ENCODE measurements at regions not wholly inside any gene's neighbourhood (a gene's known extent, or its start where the extent isn't known, plus 50 kb on each side); places are given as distances from the start of the nearest gene placed in this dataset.

DNA sequence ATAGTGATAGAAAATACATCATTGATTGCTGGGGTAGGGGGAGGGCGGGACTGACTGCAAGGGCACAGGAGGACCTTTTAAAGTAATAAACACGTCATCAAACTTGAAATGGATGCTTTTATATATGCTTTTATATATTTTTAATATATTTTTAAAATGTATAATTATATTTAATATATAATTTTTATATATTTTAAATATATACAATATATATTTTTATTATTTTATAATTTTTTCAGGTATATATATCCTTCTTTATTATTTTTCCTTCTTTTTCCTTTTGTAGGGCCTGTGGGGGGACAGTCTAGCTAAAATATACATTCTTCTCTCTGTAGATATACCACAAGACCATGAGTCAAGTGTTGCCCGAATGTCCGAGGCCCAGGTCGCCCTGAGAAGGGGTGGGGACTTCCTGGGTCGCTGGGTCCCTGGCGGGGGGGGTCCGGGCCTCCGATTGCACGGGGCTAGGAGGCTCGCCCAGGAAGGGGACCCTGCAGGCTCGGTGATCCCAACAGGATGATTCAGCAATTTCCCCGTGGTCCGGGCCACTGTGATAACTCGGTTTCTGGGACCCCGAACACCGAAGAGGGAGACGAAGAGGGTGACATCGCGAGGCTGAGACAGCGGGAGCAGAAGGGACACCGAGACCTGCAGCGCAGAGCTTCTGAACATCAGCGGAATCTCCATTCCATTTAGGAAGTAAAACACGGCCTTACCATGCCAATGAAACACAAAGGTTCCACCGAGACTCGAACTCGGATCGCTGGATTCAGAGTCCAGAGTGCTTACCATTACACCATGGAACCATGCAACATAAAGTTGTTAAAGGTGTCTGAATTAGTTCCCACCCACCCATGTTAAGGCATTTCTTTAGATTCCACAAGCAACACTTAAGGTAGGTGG, 112.5 kb upstream of the NBPF11 start (continued):
- TF ChIP-seq, protein P1, sequence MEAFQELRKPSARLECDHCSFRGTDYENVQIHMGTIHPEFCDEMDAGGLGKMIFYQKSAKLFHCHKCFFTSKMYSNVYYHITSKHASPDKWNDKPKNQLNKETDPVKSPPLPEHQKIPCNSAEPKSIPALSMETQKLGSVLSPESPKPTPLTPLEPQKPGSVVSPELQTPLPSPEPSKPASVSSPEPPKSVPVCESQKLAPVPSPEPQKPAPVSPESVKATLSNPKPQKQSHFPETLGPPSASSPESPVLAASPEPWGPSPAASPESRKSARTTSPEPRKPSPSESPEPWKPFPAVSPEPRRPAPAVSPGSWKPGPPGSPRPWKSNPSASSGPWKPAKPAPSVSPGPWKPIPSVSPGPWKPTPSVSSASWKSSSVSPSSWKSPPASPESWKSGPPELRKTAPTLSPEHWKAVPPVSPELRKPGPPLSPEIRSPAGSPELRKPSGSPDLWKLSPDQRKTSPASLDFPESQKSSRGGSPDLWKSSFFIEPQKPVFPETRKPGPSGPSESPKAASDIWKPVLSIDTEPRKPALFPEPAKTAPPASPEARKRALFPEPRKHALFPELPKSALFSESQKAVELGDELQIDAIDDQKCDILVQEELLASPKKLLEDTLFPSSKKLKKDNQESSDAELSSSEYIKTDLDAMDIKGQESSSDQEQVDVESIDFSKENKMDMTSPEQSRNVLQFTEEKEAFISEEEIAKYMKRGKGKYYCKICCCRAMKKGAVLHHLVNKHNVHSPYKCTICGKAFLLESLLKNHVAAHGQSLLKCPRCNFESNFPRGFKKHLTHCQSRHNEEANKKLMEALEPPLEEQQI (IDR thresholded peaks at IDR 0.05): peak; percentile 62; the same call in 1 of the 2 replicates
- no peak for TF ChIP-seq ZNF75A (CRISPR knock-in tag; IDR thresholded peaks at IDR 0.05)
- no peak for TF ChIP-seq ILF3 (IDR thresholded peaks at IDR 0.05; ENCODE audit: borderline replicate concordance)
- TF ChIP-seq MIER1 (IDR thresholded peaks at IDR 0.05; ENCODE audit: low read depth): no peak
- TF ChIP-seq, protein P2, sequence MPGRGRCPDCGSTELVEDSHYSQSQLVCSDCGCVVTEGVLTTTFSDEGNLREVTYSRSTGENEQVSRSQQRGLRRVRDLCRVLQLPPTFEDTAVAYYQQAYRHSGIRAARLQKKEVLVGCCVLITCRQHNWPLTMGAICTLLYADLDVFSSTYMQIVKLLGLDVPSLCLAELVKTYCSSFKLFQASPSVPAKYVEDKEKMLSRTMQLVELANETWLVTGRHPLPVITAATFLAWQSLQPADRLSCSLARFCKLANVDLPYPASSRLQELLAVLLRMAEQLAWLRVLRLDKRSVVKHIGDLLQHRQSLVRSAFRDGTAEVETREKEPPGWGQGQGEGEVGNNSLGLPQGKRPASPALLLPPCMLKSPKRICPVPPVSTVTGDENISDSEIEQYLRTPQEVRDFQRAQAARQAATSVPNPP (IDR thresholded peaks at IDR 0.05; ENCODE audit: borderline replicate concordance, insufficient read depth, insufficient read length): no peak
- TF ChIP-seq, protein P3, sequence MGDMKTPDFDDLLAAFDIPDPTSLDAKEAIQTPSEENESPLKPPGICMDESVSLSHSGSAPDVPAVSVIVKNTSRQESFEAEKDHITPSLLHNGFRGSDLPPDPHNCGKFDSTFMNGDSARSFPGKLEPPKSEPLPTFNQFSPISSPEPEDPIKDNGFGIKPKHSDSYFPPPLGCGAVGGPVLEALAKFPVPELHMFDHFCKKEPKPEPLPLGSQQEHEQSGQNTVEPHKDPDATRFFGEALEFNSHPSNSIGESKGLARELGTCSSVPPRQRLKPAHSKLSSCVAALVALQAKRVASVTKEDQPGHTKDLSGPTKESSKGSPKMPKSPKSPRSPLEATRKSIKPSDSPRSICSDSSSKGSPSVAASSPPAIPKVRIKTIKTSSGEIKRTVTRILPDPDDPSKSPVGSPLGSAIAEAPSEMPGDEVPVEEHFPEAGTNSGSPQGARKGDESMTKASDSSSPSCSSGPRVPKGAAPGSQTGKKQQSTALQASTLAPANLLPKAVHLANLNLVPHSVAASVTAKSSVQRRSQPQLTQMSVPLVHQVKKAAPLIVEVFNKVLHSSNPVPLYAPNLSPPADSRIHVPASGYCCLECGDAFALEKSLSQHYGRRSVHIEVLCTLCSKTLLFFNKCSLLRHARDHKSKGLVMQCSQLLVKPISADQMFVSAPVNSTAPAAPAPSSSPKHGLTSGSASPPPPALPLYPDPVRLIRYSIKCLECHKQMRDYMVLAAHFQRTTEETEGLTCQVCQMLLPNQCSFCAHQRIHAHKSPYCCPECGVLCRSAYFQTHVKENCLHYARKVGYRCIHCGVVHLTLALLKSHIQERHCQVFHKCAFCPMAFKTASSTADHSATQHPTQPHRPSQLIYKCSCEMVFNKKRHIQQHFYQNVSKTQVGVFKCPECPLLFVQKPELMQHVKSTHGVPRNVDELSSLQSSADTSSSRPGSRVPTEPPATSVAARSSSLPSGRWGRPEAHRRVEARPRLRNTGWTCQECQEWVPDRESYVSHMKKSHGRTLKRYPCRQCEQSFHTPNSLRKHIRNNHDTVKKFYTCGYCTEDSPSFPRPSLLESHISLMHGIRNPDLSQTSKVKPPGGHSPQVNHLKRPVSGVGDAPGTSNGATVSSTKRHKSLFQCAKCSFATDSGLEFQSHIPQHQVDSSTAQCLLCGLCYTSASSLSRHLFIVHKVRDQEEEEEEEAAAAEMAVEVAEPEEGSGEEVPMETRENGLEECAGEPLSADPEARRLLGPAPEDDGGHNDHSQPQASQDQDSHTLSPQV (IDR thresholded peaks at IDR 0.05): peak; percentile 75
- TF ChIP-seq SREBF2 (CRISPR knock-in tag; IDR thresholded peaks at IDR 0.05): no peak
- peak; percentile 88 for TF ChIP-seq CHD2 (IDR thresholded peaks at IDR 0.05; ENCODE audit: low read depth, low read length)
- no peak for TF ChIP-seq PTTG1 (tag; IDR thresholded peaks at IDR 0.05; ENCODE audit: low read depth)
- peak; percentile 98 for TF ChIP-seq ZBTB7A (IDR thresholded peaks at IDR 0.05; ENCODE audit: borderline replicate concordance, control insufficient read depth, low read depth, low read length)
- TF ChIP-seq, protein P4, sequence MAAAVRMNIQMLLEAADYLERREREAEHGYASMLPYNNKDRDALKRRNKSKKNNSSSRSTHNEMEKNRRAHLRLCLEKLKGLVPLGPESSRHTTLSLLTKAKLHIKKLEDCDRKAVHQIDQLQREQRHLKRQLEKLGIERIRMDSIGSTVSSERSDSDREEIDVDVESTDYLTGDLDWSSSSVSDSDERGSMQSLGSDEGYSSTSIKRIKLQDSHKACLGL (CRISPR knock-in tag; IDR thresholded peaks at IDR 0.05; ENCODE audit: borderline replicate concordance, poor library complexity, severe bottlenecking): no peak
- no peak for TF ChIP-seq XRCC5 (IDR thresholded peaks at IDR 0.05; ENCODE audit: low read depth, low read length)
- peak; percentile 98 for TF ChIP-seq C11orf30 (IDR thresholded peaks at IDR 0.05; ENCODE audit: low read depth)
- peak; percentile 35 for TF ChIP-seq CREM (IDR thresholded peaks at IDR 0.05; ENCODE audit: low read depth)
- peak; percentile 63; the same call in 1 of the 2 replicates for TF ChIP-seq TOE1 (IDR thresholded peaks at IDR 0.05; ENCODE audit: borderline replicate concordance)
- TF ChIP-seq TOE1 (CRISPR knock-in tag; IDR thresholded peaks at IDR 0.05; ENCODE audit: borderline replicate concordance, low read depth): no peak
- peak; percentile 99 for TF ChIP-seq ZNF316 (IDR thresholded peaks at IDR 0.05)

All from K562 (cell line).